Coronary artery (tissue), 2 donors: ENCODE measurements at regions not wholly inside any gene's neighbourhood (a gene's known extent, or its start where the extent isn't known, plus 50 kb on each side); places are given as distances from the start of the nearest gene placed in this dataset.

Source experiments
- DNase-seq: peaks from one replicate; pipeline ENCODE4 v3.0.0-alpha.2; 2017; ENCODE audit warnings: low spot score
- H3K27ac ChIP-seq, 2 donors: fragments of 200-600 bp; sonication (generic); one replicate each; pipeline ENCODE4 v1.5.1; 2016 to 2019
- H3K4me3 ChIP-seq: fragments of 200-600 bp; sonication (generic); 2 replicates; pipeline ENCODE4 v1.5.1; 2016; ENCODE audit warnings: mild to moderate bottlenecking, moderate library complexity
- CTCF ChIP-seq: fragments of 200-600 bp; sonication (generic); IDR thresholded peaks from one replicate; pipeline ENCODE4 v1.5.1; 2019; ENCODE audit warnings: antibody characterized with exemption

- DNase-seq = no peak
- no peak for TF ChIP-seq CTCF
- no peak overlapping the region for H3K4me3 ChIP-seq
- no peak overlapping the region for H3K27ac ChIP-seq
Measured at GRCh38 chr2:19138264-19138825, 220.1 kb downstream of the OSR1 start.

- H3K4me3 ChIP-seq = no peak overlapping the region
- no peak for TF ChIP-seq CTCF
- H3K27ac ChIP-seq = no peak overlapping the region
- DNase-seq = no peak
Measured at GRCh38 chr2:19137433-19137832, 221.0 kb downstream of the OSR1 start.

- Histone ChIP-seq H3K27ac (no peak overlapping the region), H3K4me3 (no peak overlapping the region)
- no peak for TF ChIP-seq CTCF
- DNase-seq = no peak
Measured at GRCh38 chr2:19132967-19133366, 225.5 kb downstream of the OSR1 start.

GRCh38 chr2:19131871-19132270 is 226.6 kb downstream of the OSR1 start:
- no peak for TF ChIP-seq CTCF

GRCh38 chr2:19128148-19128547 is 230.3 kb downstream of the OSR1 start:
- no peak for DNase-seq
- no peak for TF ChIP-seq CTCF
- no peak overlapping the region for H3K27ac ChIP-seq
- no peak overlapping the region for H3K4me3 ChIP-seq

More at GRCh38 chr2:19131871-19132270, 226.6 kb downstream of the OSR1 start:
- no peak overlapping the region for H3K4me3 ChIP-seq
- no peak overlapping the region for H3K27ac ChIP-seq
- no peak for DNase-seq

GRCh38 chr2:19127616-19128015 is 230.8 kb downstream of the OSR1 start:
- no peak for TF ChIP-seq CTCF
- H3K4me3 ChIP-seq = no peak overlapping the region
- H3K27ac ChIP-seq = no peak overlapping the region
- DNase-seq = no peak

GRCh38 chr2:19125901-19126680 is 232.3 kb downstream of the OSR1 start:
- no peak for DNase-seq
- Histone ChIP-seq H3K4me3 (no peak overlapping the region), H3K27ac (no peak overlapping the region)
- no peak for TF ChIP-seq CTCF
